NCI-H187 treated with DMSO at 0.1 percent for 48 hours (cell line): ENCODE measurements at regions not wholly inside any gene's neighbourhood (a gene's known extent, or its start where the extent isn't known, plus 50 kb on each side); places are given as distances from the start of the nearest gene placed in this dataset.
A peak's percentile ranks its signal among the peaks of the same experiment; 100 is the strongest.

Experiments
- DNase-seq: peaks from one replicate; lab custom pipeline; 2025; lab: John Stamatoyannopoulos, UW

DNA sequence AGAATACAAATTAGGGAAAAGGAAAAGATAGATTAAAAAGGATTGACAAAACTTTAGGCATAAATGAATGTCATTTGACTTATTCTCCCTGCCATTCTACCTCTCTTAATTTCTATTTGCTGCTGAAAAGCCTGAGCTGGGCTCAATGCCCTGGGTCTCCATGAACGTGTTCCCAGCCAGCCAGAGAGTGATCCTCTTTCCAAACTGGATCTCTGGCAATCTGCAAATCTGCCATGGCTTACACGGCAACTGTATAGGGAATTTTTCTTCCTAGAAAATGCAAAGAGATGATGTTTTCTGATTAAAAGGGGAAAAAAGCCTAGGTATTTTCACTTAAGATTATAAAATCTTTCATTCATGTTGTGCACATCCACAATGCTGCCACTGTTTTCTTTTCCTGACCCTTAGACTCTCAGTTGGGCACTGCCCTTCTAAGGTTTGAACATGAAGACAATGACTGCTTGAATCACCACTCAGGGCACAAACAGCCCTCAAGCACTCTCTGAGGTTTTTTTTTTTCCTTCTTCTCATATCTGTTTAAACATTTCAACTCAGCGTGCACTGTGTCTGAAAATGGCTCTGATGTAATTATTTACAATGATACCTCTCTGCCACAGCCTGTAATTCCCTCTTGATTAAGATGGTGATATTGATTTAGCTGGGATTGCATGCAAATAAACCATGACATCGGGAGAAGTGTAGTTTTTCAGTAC lies 60.3 kb downstream of the DACT1 start:
- DNase-seq, result peak; percentile 87

- no peak for DNase-seq
These were observed 62.0 kb downstream of the DACT1 start for GRCh38 chr14:58699681-58700205.

DNA sequence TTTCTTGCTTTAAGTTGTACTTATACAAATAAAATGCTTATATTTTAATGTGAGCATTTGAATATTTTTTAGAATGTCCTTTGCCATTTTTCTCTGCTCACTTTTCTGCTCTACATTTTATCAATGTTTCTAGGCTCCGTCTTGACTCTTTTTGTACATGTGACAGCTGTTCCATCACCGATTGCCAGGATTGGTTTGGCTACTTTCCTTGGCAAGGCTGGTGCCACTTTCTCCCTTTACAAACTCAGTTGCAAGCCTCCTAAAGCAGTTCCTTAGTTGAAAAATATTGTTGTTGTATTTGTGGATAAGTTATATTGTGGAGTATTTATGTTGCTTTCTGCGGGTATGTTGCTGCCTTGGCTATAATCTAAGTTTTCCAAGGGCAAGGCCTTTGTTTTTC lies 63.4 kb downstream of the DACT1 start:
- no peak for DNase-seq

DNA sequence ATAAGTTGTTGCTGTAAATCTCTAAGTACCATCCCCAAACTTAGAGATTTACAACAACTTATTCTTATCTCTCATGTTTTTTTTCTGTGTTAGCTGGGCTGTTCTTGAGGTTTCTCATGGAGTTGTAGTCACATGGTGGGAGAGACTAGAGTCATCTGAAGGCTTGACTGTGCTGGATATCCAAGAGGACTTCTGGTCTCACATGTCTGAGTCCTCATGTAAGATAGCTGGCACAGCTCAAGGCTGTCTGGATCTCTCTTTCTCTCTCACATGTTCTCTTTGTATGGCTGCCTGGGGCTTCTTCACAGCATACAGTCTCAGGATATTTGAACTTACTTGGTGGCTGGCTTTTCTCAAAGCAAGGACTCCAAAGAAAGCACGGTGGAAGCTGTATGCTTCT lies 63.8 kb downstream of the DACT1 start:
- DNase-seq, result no peak

DNA sequence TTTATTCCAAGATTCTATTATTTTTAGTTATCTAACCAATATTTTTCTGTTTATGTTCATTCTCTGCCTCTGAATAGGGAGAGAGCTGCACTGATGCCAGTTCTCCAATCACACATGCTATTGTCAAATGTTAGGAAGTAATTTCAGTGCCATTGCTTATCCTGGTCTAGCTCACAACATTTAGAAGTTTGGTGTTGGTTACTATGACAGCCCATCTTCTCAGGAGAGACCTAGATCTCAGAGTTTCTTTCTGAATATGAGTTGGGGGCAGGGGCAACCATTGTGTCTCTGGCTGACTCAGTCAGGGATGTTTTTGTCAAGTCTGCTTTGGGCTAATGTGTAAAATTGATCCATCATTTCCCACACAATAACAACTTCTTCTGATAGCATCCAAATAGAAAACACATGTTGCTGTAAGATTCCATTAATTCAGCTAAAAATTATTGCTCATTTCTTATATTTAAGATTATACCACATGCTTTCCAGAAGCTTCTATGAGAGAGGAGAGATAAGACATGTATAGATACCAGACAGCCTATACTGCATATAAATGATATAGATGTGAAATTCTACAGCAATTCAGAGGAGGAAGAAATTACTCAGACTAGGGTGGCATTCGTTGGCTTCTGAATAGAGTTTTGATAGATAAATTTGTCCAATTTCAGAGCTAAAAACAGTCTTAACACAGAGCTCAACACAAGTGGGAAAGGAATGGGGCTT lies 64.8 kb downstream of the DACT1 start:
- no peak for DNase-seq

DNA sequence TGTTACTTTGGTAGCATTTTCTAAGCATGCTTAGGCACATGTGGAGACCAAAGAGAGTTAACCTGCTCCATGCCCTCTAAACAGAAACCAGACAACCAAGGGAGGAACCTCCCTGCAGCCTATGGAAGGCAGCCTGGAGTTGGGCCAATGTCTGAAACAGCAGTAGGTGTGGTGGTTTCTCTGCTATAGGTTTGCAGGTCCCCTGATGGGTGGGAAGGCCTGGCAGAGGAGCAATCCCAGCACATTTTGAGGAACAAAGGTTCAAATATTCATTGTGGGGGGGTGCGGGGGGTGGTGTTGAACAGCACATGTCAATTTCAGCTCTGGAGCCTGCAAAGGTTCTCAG lies 65.4 kb downstream of the DACT1 start:
- no peak for DNase-seq

DNA sequence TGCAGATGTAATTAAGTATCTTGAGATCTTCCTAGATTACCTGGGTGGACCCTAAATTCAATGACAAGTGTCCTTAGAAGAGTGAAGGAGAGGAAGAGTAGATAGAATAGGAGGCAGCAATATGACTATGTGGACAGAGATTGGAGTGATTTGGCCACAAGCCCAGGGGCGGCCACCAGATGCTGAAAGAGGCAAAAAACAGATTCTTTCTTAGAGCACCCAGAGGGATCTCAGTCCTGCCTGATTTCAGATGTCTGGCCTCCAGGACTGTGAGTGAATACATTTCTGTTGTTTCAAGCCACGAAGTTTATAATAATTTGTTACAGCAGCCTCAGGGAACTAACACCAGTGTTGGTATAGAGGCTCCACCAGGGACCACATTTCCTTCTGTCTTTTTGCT lies 67.3 kb downstream of the DACT1 start:
- DNase-seq, result no peak

DNA sequence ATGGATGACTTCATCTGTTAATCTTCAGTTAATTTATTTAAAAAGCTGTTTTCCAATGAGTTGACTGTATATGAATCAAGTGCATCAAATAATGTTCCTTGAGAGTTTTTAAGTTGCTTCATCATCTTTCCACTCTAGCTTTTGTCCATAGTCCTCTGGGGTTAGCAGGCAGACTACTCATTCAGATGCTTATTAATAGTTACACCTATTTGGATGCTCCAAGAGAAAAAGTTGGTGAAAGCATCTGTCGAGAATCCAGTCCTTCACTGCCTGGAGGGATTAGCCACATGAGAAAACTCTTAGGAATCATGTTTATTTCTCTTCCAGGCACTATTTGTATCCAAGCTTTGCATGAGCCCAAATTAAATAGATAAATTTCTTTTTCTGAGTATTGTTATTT lies 70.2 kb downstream of the DACT1 start:
- no peak for DNase-seq

- DNase-seq, result no peak
These were observed 72.2 kb downstream of the DACT1 start for GRCh38 chr14:58709949-58710348.

- no peak for DNase-seq
These were observed 73.6 kb downstream of the DACT1 start for GRCh38 chr14:58711382-58711781.

DNA sequence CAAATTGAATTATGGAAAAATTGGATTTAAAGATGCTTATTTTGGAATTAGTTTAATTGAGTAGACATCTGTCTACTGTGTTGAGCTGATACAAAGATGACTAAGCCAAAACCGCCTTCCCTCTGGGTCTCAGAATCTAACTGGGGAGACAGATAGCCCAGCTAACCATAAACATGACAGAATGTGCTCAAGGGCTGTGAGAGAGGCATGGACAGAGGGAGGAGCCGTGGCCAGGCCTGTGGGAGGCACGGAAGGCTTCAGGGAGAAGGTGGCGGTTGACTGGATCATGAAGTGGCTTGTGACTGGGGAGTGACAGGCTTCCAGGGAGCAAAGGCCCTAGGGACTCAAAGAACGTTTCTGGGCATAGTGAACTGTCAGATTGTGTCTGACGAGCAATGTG lies 74.6 kb downstream of the DACT1 start:
- peak; percentile 16 for DNase-seq

DNA sequence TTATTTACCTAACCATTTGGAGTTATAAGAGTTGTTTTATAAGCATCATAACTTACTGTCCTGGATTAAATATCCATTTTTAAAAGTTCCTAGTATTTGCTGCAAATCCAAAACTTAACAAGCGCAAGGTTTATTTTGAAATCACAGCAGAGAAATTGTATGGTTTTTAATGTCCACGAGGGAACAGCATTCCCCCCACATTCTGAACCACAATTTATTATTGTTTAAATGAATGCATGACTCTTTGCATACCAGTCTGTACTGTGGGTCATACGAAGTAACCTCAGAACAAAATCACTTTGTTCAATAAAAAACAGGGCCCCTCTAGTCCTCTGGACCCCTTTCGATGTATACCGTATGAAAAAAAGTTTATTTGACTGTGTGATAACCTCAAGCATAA lies 75.9 kb downstream of the DACT1 start:
- DNase-seq, result no peak

- no peak for DNase-seq
These were observed 78.9 kb downstream of the DACT1 start for GRCh38 chr14:58716706-58717105.

- DNase-seq, result no peak
These were observed 79.4 kb downstream of the DACT1 start for GRCh38 chr14:58717211-58717610.

GRCh38 chr14:58717813-58718212 lies 80.1 kb downstream of the DACT1 start:
- DNase-seq, result no peak

- no peak for DNase-seq
These were observed 80.8 kb downstream of the DACT1 start for GRCh38 chr14:58718226-58719205.

DNA sequence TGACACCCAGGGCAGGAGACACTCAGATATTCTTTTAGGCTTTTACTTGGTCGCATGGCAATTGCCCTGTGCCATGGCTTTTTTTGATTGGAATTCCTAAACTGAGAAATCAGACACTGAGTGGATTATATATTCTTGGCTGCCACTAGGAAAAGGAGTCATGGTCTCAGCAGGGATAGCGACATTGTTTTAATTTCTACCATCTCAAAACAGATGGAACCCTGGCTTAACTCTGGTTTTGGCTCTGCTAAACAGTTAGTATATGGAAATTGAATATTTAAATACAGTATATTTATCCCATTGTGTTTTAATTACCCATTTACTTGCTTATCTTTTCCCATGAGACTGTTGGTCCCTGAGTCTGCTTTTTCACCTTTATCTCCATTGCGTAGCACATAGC lies 84.0 kb downstream of the DACT1 start:
- no peak for DNase-seq

GRCh38 chr14:58722441-58722840 lies 84.7 kb downstream of the DACT1 start:
- no peak for DNase-seq

DNA sequence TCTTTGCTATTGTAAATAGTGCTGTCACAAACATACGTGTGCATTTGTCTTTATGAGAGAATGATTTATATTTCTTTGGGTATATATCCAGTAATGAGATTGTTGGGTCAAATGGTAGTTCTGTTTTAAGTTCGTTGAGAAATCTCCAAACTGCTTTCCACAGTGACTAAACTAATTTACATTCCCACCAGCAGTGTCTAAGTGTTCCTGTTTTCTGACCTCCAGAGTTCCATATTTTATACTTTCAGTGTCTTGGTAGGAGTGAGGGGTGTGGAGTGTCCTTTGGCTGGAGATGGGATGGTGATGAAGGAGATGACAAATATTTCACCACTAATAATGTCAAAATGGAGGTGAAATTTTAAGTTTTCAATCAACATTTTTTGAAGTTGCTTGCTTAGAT lies 86.4 kb downstream of the DACT1 start:
- no peak for DNase-seq

- DNase-seq, result no peak
These were observed 86.9 kb downstream of the DACT1 start for GRCh38 chr14:58724702-58725101.

GRCh38 chr14:58725226-58725625 lies 87.5 kb downstream of the DACT1 start:
- DNase-seq, result no peak

DNA sequence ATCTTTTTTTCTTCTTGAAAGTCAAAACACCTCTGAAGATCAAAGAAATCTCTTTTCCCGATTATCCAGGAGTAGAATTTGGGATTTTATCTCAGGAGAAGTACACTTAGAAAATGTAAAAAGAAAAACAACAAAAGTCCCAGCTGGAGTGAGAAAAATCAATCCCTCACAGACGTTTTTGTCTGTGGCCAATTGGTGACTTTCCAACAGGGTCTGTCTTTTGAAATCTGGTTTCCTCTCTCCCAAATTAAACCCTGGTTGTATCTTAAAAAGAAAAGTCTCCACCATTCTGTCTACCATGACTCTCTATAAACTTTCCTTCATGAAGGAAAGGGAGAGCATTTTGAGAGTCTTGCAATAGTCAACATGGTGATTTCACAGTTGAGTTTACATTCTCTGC lies 88.1 kb downstream of the DACT1 start:
- DNase-seq, result no peak
